Hematopoietic multipotent progenitor cell treated with erythropoietin and hydrocortisone succinate and interleukin-3 and kit ligand, for 15 days (in vitro differentiated cells): ENCODE measurements at regions not wholly inside any gene's neighbourhood (a gene's known extent, or its start where the extent isn't known, plus 50 kb on each side); places are given as distances from the start of the nearest gene placed in this dataset.

Source experiments
- DNase-seq: peaks from one replicate; pipeline ENCODE4 v3.0.0-alpha.2; 2015; ENCODE audit warnings: low spot score

DNA sequence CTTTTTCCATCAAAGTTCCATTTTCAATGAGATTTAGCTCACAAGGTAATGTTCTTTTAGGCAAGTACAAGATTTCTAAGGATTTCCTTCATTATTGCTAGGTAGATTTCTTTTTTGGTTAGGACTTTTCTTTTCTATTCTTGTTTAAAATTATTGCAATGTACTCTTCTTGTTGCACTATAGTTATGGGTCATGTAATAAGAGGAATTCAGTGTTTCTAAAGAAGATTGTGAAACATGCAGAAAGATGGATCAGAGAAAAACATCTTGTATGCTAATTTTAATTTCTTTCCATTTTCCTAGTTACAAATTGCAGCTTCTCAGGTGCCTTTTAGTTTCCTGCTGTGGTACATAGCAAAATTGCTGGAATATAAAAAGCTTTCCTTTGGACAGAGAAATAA lies 56.1 kb downstream of the BTG1 start:
- DNase-seq, result no peak

DNA sequence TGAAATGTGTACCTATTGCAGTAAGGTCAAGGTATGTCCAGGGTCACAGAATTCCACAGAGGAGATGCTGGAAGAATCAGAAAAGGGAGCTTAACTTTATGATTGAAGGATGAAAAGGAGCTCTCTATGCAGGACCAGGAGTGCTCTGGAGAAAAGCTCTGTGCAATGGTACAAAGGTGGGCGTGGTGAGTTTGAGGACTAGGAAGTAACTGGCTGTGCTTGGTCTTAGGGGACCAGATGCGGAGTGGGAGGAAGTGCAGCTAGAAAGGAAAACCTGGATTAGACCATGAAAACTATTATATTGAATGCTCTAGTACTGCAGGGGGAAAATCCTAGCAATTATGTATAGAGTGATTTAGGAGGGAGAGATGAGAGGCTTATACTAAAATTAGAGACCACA lies 56.8 kb downstream of the BTG1 start:
- DNase-seq, result no peak

DNA sequence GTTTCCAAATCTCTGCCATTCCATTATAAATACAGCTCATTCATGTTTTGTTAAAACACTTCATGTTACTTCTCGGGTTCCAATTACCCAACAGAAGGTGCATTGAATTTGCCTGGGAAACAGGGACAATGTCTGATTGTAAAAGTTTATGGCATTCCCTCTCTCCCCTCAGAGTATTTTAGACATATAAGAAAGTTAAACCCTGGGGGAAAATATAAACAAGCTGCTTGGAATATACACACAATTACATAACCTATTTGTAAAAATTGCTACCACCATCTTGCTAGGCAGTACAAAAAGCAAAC lies 60.0 kb downstream of the BTG1 start:
- no peak for DNase-seq

DNA sequence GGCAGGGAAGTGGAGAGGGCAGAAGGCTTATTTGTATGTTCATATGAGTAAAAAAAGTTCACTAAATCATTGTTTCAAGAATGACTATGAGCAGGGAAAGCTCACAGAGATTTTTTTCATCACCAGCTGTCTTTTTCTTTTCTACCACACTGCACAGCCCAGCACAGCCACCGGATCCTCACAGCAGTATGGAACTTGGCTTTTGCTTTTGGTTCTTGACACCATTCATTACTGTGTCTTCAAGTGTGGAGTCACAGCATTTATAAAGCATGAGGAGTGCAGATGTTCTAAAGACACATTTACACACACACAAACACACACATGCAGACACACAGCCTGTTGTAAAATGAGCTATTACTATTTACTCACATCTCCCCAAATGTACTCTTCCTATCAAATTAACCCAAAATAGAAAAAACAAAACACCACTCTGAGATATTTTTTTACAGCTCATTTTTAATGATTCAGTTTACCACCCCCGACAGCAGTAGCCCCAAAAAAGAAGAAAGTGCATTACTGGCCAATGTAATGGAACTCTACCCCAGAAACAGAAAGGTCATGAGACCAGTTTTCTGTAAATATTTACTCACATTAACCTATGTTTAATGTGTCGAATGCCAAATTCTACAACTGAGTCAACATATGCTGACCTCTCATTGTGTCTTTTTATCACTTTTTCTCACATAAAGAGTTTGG lies 60.5 kb downstream of the BTG1 start:
- no peak for DNase-seq

DNA sequence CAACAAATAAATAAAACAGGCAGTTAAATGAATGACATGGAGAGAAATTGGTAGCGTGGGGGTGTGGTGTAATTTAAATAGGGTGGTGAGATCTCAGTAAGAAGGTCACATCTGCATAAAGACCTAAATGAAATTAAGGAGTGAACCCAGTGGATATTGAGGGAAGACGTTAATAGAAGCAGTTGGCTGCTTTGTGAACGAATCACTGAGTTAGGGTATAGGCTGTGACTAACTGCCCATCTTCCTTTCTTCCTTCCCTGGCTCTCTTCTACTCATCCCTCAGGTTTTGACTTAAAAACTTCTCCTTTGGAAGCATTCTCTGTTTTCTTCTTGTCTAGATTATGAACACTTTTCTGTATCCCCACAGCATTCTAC lies 64.7 kb downstream of the BTG1 start:
- DNase-seq, result no peak

DNA sequence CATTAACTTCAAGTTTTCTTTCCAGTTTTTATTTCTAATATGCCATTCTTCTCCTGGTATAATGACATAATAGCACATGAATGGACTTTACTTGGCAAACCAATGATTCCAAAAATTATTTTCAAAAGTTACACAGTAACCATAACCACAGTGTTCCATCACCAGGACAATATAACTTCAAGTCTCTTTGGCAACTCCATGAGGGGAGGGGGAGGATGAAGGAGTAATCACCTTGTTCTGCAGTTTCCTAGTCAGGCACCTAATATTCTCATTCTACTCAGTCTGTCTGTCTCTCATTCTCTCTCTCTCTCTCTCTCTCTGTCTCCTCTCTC lies 66.6 kb downstream of the BTG1 start:
- DNase-seq, result no peak

DNA sequence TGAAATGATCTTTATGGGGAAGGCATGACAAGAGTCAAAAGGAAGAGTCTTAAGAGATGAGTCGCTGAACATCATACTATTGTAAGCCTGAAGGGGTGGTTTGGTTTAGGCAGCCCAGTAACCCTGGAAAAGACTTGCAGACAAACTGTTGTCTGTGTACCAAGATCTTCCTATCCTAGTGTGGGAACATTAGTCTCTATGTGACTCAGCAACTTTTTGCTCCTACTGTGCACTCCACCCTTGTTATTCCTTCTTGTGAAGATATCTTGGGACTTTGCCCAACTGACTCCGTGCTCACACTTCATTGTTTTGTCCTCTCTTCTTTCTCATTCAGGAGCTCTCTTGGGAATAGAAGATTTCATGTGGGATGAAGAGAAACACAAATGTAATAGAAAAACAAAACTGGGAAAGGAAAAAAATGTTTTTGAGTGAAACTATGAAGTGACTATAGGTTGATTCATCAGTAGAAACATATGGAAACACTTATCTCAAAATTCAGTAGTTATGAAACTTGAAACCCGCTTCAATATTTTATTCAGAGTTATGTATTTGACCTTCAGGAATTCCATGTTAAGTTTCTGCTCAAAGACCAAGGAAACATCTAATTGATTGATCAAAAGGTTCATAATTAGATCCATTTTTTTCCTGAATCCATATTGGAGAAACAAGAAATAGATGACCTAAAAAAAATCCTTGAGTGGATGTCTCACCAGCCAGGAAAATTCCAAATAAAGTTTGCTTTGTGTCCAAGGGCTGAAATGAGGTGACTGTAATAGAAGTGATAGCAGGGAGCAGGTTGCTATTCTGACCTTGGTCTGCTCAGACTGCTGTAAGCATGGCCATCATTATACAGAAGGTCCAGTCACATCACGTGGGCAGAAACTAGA lies 67.2 kb downstream of the BTG1 start:
- DNase-seq, result no peak

DNA sequence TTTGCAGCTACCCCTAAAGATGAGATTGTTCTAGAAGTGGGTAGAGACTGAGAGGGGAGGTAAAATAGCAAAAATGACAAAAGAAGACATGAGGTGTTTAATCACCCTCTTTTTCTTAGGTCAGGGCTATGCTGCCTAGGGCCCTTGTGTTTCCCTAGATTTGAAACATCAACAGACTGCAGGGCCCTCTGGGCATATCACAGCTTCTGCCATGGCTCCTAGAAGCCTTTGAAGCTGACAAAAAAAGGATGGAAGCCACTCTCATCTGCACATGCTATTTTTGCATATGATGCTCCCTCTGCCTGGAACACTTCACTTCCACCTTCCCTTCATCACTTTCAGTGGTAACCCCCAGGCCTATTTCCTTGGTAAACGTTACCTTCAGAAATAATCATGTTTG lies 68.1 kb downstream of the BTG1 start:
- DNase-seq, result no peak

DNA sequence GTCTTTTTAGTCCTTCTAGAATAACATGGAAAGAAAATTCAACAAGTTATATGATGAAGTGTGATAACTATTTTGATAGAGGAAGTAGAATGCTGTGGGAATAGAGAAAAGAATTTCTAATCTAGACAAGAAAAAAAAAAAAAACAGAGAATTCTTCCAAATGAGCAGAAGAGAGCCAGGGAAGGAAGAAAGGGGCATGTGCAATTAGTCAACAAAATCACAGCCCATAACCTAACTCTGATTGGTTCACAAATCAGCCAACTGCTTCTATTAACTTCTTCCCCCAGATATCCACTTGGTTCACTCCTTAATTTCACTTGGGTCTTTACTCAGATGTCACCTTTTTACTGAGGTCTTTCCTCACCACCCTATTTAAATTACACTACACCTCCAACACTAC lies 69.5 kb downstream of the BTG1 start:
- DNase-seq, result no peak

DNA sequence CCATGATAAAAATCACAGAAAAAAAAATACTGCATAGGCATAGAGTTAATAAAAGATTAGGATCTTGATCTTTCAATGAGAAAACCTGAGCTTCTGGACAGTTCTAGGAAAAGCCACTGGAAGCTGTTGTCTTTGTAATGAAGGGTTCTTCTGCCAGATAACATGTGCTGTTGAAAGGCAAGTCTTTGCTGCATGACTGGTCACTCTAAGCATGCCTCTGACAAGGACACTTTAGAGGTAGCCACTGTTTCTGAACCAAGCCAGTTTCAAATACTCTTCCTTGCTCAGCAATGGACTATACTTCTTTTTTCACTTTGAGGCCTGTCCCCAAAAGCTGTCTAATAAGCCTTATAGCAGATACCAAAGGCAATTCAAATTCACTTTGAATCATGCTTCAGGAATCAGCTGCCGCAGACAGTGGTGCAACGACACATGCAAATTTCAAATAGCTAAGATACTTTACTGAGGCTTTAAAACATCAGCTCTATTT lies 70.2 kb downstream of the BTG1 start:
- no peak for DNase-seq

DNA sequence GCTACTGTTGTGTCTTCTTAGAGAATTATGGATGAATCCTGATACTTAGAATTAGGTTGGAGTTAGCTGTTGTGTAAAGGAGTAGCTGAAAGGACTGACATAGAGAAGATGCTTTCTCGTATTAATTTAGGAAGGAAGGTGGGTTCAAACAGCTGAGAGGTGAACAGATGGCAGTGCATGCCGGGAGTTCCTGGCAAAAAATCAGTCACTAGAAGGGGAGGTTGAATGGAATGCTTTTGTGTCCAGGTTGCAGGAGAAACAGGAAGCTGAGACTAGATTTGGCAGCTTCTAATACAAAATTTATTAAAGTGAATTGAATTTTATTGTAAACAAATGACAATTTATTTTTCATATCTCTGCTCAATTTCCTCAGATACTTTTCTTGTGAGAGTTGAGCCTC lies 70.8 kb downstream of the BTG1 start:
- DNase-seq, result no peak

DNA sequence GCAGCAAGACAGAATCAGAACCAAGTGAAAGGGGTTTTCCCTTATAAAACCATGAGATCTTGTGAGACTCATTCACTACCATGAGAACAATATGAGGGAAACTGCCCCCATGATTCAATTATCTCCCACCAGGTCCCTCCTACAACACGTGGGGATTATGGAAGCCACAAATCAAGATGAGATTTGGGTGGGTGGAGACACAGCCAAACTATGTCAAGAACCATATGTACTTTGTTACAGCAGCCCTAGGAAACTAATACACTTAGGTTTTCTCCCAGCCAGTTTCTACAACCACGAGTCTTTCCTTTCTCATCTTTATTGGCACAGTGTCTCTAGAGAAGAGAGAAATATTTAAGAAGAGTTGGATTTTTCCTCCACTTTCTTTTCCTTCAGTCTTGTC lies 72.6 kb downstream of the BTG1 start:
- no peak for DNase-seq

DNA sequence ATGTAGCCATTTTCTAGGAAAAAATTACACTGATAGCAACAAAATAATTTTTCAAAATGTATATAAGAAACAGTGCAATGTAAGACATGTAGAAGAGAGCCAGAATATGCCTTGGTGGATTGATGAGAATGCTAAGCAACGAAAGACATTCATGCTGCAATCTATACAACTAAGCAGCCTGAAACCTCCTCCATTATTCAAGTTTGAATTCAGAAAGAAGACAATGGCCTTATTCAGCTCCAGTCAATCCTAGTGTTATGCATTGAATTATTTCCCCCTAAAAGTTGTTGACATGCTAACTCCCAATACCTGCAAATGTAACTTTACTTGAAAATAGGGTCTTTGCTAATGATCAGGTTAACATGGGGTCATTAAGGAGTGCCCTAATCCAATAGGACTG lies 73.5 kb downstream of the BTG1 start:
- no peak for DNase-seq

DNA sequence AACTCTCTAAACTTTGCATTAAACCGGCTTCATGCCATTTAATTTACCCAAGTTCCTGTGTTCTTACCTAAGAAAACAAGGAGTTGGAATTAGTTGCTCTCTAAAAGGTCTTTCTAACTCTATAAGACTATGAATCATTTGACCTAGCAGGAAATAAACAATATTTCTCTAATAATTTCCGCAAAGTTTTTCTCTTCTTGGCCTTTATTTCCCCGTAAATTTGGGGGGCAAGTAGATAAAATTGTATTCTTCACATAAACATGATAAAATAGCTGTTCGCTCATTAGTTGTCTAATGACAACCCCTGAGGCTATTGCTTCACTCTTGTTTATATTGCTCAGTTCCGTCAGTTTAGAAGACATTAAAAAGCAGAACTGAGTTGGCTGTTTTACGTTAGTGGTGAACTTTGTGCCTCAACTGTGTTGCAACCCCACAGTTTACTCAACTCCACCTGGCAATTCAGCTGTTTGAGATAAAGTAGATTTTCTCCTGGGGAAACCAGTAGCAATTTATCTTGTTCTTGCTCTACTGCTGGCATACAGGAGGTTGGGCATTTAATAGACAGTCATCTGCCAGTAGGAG lies 74.7 kb downstream of the BTG1 start:
- no peak for DNase-seq

DNA sequence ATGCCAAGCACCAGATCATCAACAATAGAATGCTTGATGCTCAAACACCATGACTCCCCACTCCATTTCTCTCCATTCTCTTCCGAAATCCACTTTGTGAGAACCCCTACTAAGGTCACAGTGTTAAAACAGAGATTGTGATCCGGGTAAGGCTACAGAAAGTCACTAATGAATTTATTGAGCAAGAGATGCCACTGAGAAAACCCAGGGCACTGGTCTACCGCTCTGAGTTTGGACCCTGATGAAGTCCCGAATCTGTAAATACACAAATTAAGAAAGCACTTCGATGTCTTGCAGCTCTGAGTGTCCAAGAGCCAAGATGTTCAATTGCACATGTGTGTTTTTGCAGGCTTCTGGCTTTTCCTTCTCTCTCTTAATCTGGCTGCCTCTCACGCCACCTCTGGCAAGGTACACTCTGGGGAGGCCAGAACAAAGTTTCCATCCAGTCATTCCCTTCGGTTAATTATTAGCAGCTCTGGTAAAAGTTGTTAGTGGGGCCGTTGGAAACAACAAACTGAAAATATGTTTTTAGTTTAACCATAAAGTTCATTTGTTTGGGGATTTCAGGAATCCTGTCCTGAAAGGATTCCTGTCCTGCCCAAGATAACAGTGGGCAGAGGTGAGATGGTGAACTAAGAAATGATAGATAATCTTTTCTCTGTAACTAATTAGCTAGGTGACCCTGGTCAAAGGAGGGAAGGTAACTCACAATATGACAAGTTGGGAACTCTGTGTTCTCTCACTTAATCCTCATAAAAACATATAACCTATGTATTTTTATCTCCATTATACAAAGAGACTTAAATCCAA lies 75.4 kb downstream of the BTG1 start:
- DNase-seq, result no peak

DNA sequence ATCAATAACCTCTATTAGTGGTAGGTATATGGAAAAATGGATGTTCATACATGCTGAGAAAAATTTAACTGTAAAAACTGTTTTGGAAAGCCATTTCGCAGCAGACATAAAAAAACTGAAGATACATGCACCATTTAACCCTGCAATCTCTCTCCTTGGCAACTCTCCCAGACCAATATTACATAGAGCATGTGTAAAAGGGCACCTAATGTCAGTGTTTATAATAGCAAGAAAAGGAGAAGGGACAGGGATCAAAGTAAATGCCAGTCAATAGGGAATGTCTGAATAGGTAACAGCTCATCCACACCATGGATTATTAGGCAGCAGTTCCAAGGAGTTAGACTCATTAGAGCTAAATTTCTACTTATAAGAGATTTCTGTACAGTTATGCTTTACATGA lies 77.2 kb downstream of the BTG1 start:
- DNase-seq, result no peak

DNA sequence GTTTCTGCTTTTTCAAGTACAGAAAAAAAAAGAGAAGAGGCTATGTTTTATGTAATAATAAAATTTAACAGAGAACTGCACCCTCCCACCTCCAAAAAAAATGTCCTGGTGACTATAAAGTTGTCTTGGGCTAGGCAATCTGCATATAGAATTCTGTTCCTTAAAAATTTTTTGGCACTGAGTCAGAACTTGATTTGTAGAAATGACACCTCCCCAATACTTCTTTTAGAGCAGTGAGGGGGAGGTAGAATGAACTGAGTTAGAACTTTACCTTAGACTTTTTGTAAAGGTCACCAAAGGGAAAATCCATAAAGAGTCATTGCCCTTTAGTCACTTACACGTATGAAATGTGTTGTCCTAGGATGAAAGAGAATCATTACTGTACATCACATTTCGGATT lies 80.0 kb downstream of the BTG1 start:
- DNase-seq, result no peak

DNA sequence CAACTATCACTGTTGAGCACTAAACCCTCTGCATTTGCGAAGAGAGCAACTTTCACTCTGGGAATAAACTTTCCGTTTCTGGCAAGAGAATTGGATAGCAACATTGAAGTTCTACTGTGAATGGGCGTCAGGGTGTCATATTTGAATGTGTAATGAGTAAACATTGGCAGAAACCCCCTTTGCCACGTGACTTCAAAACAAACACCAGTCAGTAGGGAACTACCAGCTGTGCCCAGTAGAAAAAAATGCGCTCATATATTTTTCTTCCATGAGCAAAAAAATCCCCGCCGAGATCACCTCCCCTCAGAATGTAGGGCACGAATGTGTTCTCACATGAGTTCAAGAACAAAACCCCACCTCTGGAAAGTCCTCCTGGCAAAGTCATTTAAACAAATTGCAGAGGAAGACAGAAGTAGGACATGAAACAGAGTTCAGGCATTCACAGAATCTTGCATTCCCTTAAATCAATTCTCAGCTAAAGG lies 80.6 kb downstream of the BTG1 start:
- no peak for DNase-seq

DNA sequence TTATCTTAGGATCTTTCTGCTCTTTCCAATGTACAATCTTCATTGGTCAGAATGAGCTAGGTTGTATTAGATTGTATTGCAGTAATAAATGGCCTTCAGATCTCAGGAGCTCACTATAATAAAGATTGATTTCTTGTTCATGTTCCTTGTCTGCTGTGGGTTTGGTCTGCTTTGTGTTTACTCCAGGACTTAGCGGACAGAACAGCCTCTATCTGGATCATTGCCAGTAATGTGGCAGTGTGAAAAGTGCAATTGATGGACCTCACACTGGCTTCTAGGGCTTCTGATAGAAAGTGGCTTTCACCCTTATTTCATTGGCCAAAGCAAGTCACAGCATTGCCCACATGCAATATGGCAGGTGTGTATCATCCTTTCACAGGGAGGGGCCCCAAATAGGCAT lies 81.2 kb downstream of the BTG1 start:
- DNase-seq, result no peak

DNA sequence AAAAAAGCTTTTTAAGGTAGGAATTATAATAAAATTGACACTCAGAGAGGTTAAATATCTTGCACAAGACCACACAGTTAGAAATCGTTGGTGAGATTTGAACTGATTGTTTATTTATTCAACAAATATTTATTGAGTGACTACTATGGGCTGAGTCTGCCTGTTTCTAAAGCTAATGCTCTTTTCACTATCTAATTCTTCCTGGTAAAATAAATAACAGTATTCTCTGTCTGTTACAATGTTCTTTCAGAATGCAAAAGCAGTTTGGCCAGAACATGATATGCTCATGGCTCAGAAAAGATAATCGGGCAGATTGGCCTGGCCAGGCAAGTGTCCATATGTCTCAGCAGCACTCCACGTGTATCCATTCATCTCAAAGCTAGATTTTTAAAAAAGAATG lies 82.0 kb downstream of the BTG1 start:
- DNase-seq, result no peak

DNA sequence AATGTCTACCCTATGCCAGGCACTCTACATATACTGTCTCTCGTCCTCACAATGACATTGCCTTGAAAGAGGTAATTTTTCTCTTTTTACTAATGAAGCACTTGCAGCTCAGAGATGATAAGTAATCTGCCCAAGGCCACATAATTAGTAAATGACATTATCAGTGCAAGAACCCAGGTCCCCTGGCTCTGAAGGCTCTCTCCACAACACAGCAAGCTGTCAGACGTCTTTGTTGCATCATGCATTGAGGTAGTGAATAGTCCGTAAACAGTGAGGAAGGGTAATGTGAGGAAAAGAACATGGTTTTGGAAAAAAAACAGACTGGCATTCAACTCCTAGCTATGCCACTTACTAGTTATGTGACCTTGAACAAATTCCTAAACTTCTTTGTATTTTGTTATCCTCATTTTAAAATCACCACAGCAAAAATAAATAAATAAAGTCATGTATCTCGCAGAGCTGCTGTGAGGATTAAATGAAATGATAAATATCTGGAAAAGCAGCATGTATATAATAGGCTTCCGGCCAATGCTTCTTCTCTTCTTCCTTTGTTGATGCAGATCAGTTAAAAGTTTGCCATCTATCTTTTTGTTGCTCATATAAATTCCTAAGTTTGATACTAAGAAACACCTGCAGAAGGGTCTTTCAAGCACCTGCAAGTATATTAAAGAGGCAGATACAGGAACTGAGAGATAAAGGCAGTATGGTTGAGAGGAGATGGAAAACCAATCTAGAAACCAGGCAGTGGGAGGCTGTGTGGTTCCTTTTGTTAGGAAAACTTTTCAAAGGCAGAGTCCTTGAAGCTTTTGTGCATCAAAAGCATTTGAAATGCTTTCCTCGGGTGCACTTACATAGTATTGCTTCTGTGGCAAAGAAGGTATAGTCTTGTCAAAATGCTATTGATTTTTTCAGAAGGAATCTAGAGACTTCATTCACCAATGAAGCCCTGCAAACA lies 82.8 kb downstream of the BTG1 start:
- no peak for DNase-seq
